PFSK-1 (cell line): ENCODE measurements at regions not wholly inside any gene's neighbourhood (a gene's known extent, or its start where the extent isn't known, plus 50 kb on each side); places are given as distances from the start of the nearest gene placed in this dataset.

ENCODE experiments used
- FOXP2 ChIP-seq: optimal IDR thresholded peaks from 2 replicates; pipeline ENCODE3; 2011; ENCODE audit warnings: borderline replicate concordance, control low read depth, inconsistent platforms; ENCODE audit not compliant: insufficient read depth; ENCODE audit errors: extremely low read length, extremely low read depth
- POLR2AphosphoS5 ChIP-seq: IDR thresholded peaks from 2 replicates; pipeline ENCODE4 v1.6.1; 2012; ENCODE audit warnings: low read depth, mild to moderate bottlenecking, control low read depth, low read length, moderate library complexity
- SIN3A ChIP-seq: IDR thresholded peaks from 2 replicates; pipeline ENCODE4 v1.6.1; 2012; ENCODE audit warnings: mild to moderate bottlenecking, low read length, moderate library complexity, borderline replicate concordance; ENCODE audit not compliant: insufficient read depth
- TAF1 ChIP-seq: IDR thresholded peaks from 2 replicates; pipeline ENCODE4 v1.6.1; 2012; ENCODE audit warnings: low read length, control low read depth, borderline replicate concordance; ENCODE audit not compliant: insufficient read depth
- TF ChIP-seq, protein P1 (sequence below), 2 experiments: IDR thresholded peaks; 2 replicates each; pipeline versions ENCODE4 v1.6.1 to v1.8.0; 2011 to 2012; ENCODE audit warnings: low read depth in 2 of 2, low read length in 2 of 2, control low read depth in 1 of 2, inconsistent platforms in 1 of 2, mild to moderate bottlenecking in 1 of 2, moderate library complexity in 1 of 2; ENCODE audit not compliant: insufficient read depth in 1 of 2

DNA sequence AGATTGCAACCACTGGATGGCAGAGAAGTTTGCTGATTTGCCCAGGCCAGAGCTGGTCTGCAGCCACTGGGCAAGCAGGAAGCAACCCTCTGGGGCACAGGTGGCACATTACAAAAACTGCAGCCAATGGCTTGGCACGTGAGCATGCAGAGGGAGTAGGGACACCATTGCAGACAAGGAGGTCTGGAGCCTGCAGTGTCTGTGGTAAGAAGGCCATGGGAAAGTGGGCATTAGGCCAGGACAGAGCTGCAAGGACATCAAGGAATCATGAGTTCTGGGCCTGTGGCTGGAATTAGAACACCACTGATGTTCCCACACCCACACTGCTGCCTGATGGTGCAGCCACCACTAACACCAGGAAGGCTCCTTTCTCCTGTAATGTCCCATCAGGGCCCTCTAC is 113.0 kb downstream of the TSEN15 start:
- TF ChIP-seq, protein P1, sequence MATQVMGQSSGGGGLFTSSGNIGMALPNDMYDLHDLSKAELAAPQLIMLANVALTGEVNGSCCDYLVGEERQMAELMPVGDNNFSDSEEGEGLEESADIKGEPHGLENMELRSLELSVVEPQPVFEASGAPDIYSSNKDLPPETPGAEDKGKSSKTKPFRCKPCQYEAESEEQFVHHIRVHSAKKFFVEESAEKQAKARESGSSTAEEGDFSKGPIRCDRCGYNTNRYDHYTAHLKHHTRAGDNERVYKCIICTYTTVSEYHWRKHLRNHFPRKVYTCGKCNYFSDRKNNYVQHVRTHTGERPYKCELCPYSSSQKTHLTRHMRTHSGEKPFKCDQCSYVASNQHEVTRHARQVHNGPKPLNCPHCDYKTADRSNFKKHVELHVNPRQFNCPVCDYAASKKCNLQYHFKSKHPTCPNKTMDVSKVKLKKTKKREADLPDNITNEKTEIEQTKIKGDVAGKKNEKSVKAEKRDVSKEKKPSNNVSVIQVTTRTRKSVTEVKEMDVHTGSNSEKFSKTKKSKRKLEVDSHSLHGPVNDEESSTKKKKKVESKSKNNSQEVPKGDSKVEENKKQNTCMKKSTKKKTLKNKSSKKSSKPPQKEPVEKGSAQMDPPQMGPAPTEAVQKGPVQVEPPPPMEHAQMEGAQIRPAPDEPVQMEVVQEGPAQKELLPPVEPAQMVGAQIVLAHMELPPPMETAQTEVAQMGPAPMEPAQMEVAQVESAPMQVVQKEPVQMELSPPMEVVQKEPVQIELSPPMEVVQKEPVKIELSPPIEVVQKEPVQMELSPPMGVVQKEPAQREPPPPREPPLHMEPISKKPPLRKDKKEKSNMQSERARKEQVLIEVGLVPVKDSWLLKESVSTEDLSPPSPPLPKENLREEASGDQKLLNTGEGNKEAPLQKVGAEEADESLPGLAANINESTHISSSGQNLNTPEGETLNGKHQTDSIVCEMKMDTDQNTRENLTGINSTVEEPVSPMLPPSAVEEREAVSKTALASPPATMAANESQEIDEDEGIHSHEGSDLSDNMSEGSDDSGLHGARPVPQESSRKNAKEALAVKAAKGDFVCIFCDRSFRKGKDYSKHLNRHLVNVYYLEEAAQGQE (IDR thresholded peaks at IDR 0.05; ENCODE audit: insufficient read depth in 1 of 2, low read depth in 2 of 2, low read length in 2 of 2), result no peak
- no peak for TF ChIP-seq TAF1
- no peak for TF ChIP-seq SIN3A
- TF ChIP-seq FOXP2, result no peak
- no peak for TF ChIP-seq POLR2AphosphoS5

DNA sequence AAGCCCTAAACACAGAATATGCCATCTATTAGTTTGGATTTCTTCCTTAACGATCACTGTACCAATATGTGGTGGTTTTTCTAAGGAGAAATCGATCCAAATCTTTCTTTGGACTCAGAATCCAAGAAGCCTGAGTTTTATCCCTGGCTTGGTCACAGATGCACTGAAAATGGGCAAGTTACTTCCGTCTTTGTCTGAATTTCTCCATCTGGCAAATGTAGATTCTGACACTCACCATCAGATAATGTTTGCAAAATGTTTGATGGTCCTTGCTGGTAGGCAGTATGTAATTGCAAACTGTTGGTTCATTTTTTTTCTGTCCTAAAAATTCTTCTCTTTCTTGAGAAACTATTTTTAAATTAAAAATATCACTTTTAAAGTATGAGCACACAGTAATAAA is 115.0 kb downstream of the TSEN15 start:
- TF ChIP-seq POLR2AphosphoS5 (no peak), SIN3A (no peak), TAF1 (no peak), FOXP2 (no peak)
- TF ChIP-seq, protein P1 (IDR thresholded peaks at IDR 0.05; ENCODE audit: insufficient read depth in 1 of 2, low read depth in 2 of 2, low read length in 2 of 2), result no peak

DNA sequence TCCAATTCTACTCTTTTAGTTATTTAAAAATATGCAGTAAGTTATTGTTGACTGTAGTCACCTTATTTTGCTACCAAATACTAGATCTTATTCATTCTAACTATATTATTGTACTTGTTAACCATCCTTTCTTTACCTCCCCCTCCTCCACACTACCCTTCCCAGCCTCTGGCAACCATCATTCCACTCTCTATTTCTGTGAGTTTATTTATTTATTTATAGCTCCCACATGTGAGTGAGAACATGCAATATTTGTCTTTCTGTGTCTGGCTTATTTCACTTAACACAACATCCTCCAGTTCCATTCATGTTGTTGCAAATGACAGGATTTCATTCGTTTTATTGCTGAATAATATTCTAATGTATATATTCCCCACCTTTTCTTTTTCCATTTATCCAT is 115.8 kb downstream of the TSEN15 start:
- TF ChIP-seq SIN3A, result no peak
- TF ChIP-seq TAF1, result no peak
- TF ChIP-seq POLR2AphosphoS5, result no peak
- TF ChIP-seq, protein P1 (IDR thresholded peaks at IDR 0.05; ENCODE audit: insufficient read depth in 1 of 2, low read depth in 2 of 2, low read length in 2 of 2), result no peak
- no peak for TF ChIP-seq FOXP2

DNA sequence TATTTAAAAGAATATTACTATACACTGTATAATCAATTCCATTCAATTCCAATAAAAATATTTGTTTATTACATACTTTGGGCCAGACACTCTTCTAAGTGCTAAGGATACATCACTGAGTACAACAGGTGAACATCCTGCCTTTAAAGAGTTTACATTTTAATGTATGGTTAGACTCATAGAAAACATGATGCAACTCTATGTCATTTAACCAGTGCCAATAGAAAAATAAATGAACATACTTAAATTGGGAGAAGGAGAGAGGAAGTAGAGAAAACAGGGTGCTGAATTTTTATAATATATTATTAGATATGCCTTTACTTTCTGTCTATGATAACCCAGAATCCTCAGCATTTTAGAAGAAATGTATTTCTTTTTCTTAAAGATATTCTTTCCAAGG is 119.2 kb downstream of the TSEN15 start:
- TF ChIP-seq, protein P1 (IDR thresholded peaks at IDR 0.05; ENCODE audit: insufficient read depth in 1 of 2, low read depth in 2 of 2, low read length in 2 of 2), result no peak
- no peak for TF ChIP-seq SIN3A
- TF ChIP-seq TAF1, result no peak
- no peak for TF ChIP-seq POLR2AphosphoS5
- TF ChIP-seq FOXP2, result no peak

DNA sequence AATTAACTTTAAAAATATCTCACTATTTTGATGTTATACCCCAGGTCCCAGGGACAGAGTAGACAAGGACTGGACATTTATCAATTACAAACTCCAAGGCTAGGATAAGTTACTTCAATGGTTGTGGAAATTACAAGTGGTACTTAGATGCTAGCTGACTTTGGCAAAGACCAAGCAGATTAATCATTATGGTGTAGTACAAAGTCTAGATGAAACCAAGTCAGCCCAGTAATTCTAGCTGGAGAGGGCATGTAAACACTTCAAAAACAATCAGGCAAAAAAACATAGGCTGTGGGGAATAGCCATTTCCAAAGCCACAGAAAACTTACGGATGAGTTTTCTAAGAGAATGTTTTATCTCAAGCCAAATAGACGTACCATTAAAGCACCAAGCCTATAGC is 124.5 kb downstream of the TSEN15 start:
- TF ChIP-seq FOXP2 (no peak), TAF1 (no peak), SIN3A (no peak), POLR2AphosphoS5 (no peak)
- TF ChIP-seq, protein P1 (IDR thresholded peaks at IDR 0.05; ENCODE audit: insufficient read depth in 1 of 2, low read depth in 2 of 2, low read length in 2 of 2), result no peak
